HUES64 (cell line): ENCODE measurements at regions not wholly inside any gene's neighbourhood (a gene's known extent, or its start where the extent isn't known, plus 50 kb on each side); places are given as distances from the start of the nearest gene placed in this dataset.
A peak's percentile ranks its signal among the peaks of the same experiment; 100 is the strongest.

ENCODE experiments used
- H3K27ac ChIP-seq: 2 replicates; pipeline ENCODE4 v1.7.0; 2013; ENCODE audit warnings: low read depth, low read length, inconsistent platforms
- H3K27me3 ChIP-seq: 2 replicates; pipeline ENCODE4 v1.6.1; 2013; ENCODE audit warnings: mild to moderate bottlenecking, low read length; ENCODE audit not compliant: insufficient read depth
- H3K36me3 ChIP-seq: 2 replicates; pipeline ENCODE4 v1.6.1; 2013; ENCODE audit warnings: mild to moderate bottlenecking, low read length; ENCODE audit not compliant: insufficient read depth
- H3K4me1 ChIP-seq: 2 replicates; pipeline ENCODE4 v1.6.1; 2013; ENCODE audit warnings: mild to moderate bottlenecking, low read length, moderate library complexity; ENCODE audit not compliant: insufficient read depth
- H3K4me3 ChIP-seq: 2 replicates; pipeline ENCODE4 v1.5.1; 2013; ENCODE audit warnings: mild to moderate bottlenecking, low read length, moderate library complexity
- H3K9ac ChIP-seq: 2 replicates; pipeline ENCODE4 v1.6.1; 2013; ENCODE audit warnings: mild to moderate bottlenecking, low read depth, low read length
- H3K9me3 ChIP-seq: 2 replicates; pipeline ENCODE4 v1.6.1; 2013; ENCODE audit warnings: low read depth, low read length; ENCODE audit not compliant: insufficient read depth
- WGBS: fragments of 150-250, 120-280 bp; methylation state at CpG from one replicate; pipeline ENCODE4 v1.1.7; 2013; ENCODE audit warnings: missing lambda C conversion rate; 5-methylcytosine and 5-hydroxymethylcytosine counted together

- H3K27me3 ChIP-seq = no peaks in the 10 kb centered on the region
- 84% methylated on average over 3 of the region's 3 CpGs for WGBS
- H3K27ac ChIP-seq = no peak overlapping the region
- H3K9me3 ChIP-seq = no peaks in the 10 kb centered on the region
- H3K9ac ChIP-seq = no peak overlapping the region
- no peaks in the 10 kb centered on the region for H3K4me1 ChIP-seq
- no peaks in the 10 kb centered on the region for H3K36me3 ChIP-seq
- no peak overlapping the region for H3K4me3 ChIP-seq
Measured at GRCh38 chr12:65585648-65586602, 238.4 kb upstream of the HMGA2 start.

- H3K9ac ChIP-seq = no peak overlapping the region
- no peaks in the 10 kb centered on the region for H3K9me3 ChIP-seq
- no peak overlapping the region for H3K27ac ChIP-seq
- 91% methylated on average over 1 of the region's 1 CpG for WGBS
- no peak overlapping the region for H3K4me3 ChIP-seq
- no peaks in the 10 kb centered on the region for H3K4me1 ChIP-seq
- H3K36me3 ChIP-seq = no peaks in the 10 kb centered on the region
- H3K27me3 ChIP-seq = no peaks in the 10 kb centered on the region
Measured at GRCh38 chr12:65586796-65587195, 237.5 kb upstream of the HMGA2 start.

- Histone ChIP-seq H3K36me3 (no peaks in the 10 kb centered on the region), H3K4me3 (no peak overlapping the region), H3K9me3 (no peaks in the 10 kb centered on the region), H3K27me3 (no peaks in the 10 kb centered on the region), H3K4me1 (peaks cover 15% of the 10 kb centered on the region), H3K27ac (no peak overlapping the region), H3K9ac (no peak overlapping the region)
- WGBS = 96% methylated on average over 4 of the region's 4 CpGs
Measured at GRCh38 chr12:65590318-65590717, 234.0 kb upstream of the HMGA2 start.

DNA sequence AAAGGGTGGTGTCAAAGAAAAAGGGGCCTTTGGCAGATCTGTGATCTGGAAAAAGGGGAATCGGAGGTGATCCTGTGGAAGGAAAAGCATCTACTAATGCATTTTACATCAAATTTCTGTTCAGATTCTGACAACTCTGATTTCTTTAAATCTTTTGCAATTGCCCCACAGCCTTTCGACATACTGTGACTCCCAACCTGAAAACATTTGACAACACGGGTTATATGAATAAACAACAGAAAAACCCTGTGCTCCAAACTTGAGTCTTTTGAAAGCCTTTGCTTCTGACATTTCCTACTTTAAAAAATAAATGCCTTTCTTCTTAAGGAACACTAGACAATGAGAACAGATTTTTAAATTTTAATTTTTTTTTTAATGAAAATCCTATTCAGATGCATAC is 231.9 kb upstream of the HMGA2 start:
- H3K4me3 ChIP-seq = no peak overlapping the region
- H3K9me3 ChIP-seq = no peaks in the 10 kb centered on the region
- no peaks in the 10 kb centered on the region for H3K27me3 ChIP-seq
- no peaks in the 10 kb centered on the region for H3K36me3 ChIP-seq
- no peak overlapping the region for H3K9ac ChIP-seq
- no peak overlapping the region for H3K27ac ChIP-seq
- WGBS = 96% methylated on average over 3 of the region's 3 CpGs
- peaks cover 20% of the 10 kb centered on the region for H3K4me1 ChIP-seq

GRCh38 chr12:65593239-65593701 is 231.0 kb upstream of the HMGA2 start:
- Histone ChIP-seq H3K36me3 (no peaks in the 10 kb centered on the region), H3K27ac (no peak overlapping the region), H3K4me1 (peaks cover 25% of the 10 kb centered on the region), H3K9me3 (no peaks in the 10 kb centered on the region), H3K9ac (no peak overlapping the region), H3K4me3 (no peak overlapping the region), H3K27me3 (no peaks in the 10 kb centered on the region)
- 94% methylated on average over 1 of the region's 2 CpGs for WGBS

DNA sequence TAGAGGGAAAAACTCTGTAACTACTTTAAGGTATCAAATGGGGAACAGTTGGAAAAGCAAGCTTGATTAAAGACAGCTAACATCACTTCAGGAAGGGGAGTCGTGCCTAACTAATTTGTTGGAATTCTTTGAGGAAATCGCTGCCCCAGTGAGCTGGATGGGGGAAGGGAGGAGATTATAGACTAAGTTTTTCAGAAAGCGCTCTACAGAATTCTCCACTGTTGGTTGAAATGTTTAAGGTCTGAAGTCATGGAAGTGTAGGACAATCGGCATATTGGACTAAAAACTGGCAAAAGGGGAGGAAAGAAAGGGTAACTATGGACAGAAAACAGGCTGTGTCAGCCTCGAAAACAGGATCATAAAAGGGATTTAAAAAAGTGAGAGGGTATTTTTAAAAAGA is 229.9 kb upstream of the HMGA2 start:
- no peaks in the 10 kb centered on the region for H3K9me3 ChIP-seq
- peaks cover 35% of the 10 kb centered on the region for H3K4me1 ChIP-seq
- H3K36me3 ChIP-seq = no peaks in the 10 kb centered on the region
- H3K4me3 ChIP-seq = peak overlapping the region; percentile 37
- H3K27ac ChIP-seq = no peak overlapping the region
- whole genome bisulfite sequencing = 27% methylated on average over 5 of the region's 5 CpGs
- H3K9ac ChIP-seq = no peak overlapping the region; the same call in 1 of the 2 replicates
- H3K27me3 ChIP-seq = no peaks in the 10 kb centered on the region

DNA sequence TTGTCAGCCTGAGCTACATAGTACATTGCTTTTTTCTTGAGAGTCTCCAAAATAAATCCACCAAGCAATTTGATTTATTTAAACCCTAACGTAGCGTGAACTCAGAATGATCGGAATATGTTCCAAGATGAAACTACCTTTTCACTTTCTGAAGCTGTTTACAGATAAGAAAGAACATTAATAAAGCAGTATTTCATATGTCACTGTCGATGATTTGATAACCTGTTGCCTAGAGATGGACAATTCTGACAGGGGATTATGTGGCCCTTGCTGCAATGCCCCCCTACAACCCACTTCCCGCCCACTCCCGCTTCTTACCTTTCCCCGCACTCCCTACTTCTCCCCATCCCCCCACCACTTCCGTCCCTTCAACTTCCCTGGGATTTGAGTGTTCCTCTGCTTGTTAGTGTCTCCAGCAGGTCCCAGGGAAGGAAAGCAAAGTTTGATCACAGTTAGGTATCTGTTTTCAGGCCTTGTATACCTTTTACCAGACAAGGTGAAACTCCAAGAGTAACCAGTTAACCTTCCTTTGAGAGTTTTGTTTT is 229.2 kb upstream of the HMGA2 start:
- 50% methylated on average over 8 of the region's 8 CpGs for WGBS

GRCh38 chr12:65596514-65597091 is 227.7 kb upstream of the HMGA2 start:
- Histone ChIP-seq H3K9ac (no peak overlapping the region), H3K4me3 (no peak overlapping the region), H3K4me1 (peaks cover 35% of the 10 kb centered on the region), H3K27me3 (no peaks in the 10 kb centered on the region), H3K27ac (no peak overlapping the region), H3K9me3 (no peaks in the 10 kb centered on the region), H3K36me3 (no peaks in the 10 kb centered on the region)
- WGBS = 91% methylated on average over 3 of the region's 3 CpGs

More for the DNA sequence above, 229.2 kb upstream of the HMGA2 start:
- Histone ChIP-seq H3K27ac (peak overlapping the region; percentile 42; the same call in 1 of the 2 replicates), H3K9me3 (no peaks in the 10 kb centered on the region), H3K36me3 (no peaks in the 10 kb centered on the region), H3K27me3 (no peaks in the 10 kb centered on the region), H3K9ac (no peak overlapping the region), H3K4me1 (peaks cover 35% of the 10 kb centered on the region), H3K4me3 (peak overlapping the region; percentile 38)

- H3K9me3 ChIP-seq = no peaks in the 10 kb centered on the region
- no peak overlapping the region for H3K27ac ChIP-seq
- no peaks in the 10 kb centered on the region for H3K36me3 ChIP-seq
- H3K4me1 ChIP-seq = peaks cover 32% of the 10 kb centered on the region
- H3K27me3 ChIP-seq = no peaks in the 10 kb centered on the region
- no peak overlapping the region for H3K4me3 ChIP-seq
- H3K9ac ChIP-seq = no peak overlapping the region
Measured at GRCh38 chr12:65597527-65597926, 226.8 kb upstream of the HMGA2 start.

- WGBS = 53% methylated on average over 1 of the region's 1 CpG
- Histone ChIP-seq H3K27ac (peak overlapping the region; percentile 79), H3K9ac (no peak overlapping the region), H3K9me3 (no peaks in the 10 kb centered on the region), H3K4me1 (peaks cover 39% of the 10 kb centered on the region), H3K27me3 (no peaks in the 10 kb centered on the region), H3K36me3 (no peaks in the 10 kb centered on the region), H3K4me3 (no peak overlapping the region)
Measured at GRCh38 chr12:65598688-65599087, 225.6 kb upstream of the HMGA2 start.

- H3K27me3 ChIP-seq = no peaks in the 10 kb centered on the region
- H3K4me3 ChIP-seq = no peak overlapping the region
- H3K36me3 ChIP-seq = no peaks in the 10 kb centered on the region
- H3K9ac ChIP-seq = no peak overlapping the region
- H3K27ac ChIP-seq = no peak overlapping the region
- no peaks in the 10 kb centered on the region for H3K9me3 ChIP-seq
- WGBS = 53% methylated on average over 4 of the region's 5 CpGs
- peaks cover 28% of the 10 kb centered on the region for H3K4me1 ChIP-seq
Measured at GRCh38 chr12:65602253-65602609, 222.1 kb upstream of the HMGA2 start.
